IPS-NIHi7 (cell line): ENCODE measurements at regions not wholly inside any gene's neighbourhood (a gene's known extent, or its start where the extent isn't known, plus 50 kb on each side); places are given as distances from the start of the nearest gene placed in this dataset.
"Not testable (repeated sequence)": the region's sequence is repeated elsewhere in the genome, so short reads cannot be mapped to it uniquely, and the experiment has no call there.

Source experiments
- DNase-seq: peaks from one replicate; pipeline ENCODE4 v3.0.0; 2012; ENCODE audit warnings: mixed read lengths; ENCODE audit errors: extremely low spot score

- no peak for DNase-seq
These were observed 62.0 kb downstream of the CAVIN4 start for GRCh38 chr9:100639854-100640253.

GRCh38 chr9:100640447-100641050 is 62.7 kb downstream of the CAVIN4 start:
- no peak for DNase-seq

- DNase-seq: no peak
These were observed 63.3 kb downstream of the CAVIN4 start for GRCh38 chr9:100641166-100641565.

DNA sequence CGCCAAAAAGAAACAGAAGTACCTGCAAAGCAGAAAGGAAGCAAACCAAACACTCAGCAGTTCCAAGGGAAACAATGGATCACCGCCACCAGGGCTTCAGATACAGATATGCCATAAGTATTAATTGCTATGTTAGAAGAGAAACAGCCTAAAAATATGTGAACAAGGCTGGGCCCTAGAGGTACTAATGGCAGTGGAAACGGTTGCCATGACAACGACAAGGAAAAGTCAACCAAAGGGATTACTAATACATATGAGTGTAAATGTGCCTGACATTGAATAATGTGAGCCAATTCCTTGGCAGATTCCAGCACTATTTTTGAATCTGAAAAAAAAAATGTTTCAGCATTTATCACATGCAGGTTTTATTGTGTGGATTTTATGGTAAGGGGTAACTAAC is 75.0 kb downstream of the CAVIN4 start:
- no peak for DNase-seq

GRCh38 chr9:100653643-100654334 is 75.9 kb downstream of the CAVIN4 start:
- DNase-seq: no peak

DNA sequence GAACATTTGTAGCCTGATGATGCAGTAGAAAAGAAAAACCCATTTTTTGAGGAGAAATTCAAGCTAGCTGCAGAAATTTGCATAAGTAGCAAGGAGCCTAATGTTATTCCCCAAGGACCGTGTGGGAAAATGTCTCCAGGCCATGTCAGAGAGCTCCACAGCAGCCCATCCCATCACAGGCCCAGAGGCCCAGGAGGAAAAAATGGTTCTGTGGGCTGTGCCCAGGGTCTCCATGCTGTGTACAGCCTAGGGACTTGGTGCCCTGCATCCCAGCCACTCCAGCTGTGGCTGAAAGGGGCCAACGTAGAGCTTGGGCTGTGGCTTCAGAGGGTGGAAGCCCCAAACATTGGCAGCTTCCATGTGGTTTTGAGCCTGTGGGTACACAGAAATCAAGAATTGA is 79.0 kb downstream of the CAVIN4 start:
- DNase-seq: not testable (repeated sequence)

- DNase-seq: no peak
These were observed 83.8 kb downstream of the CAVIN4 start for GRCh38 chr9:100661668-100662067.

DNA sequence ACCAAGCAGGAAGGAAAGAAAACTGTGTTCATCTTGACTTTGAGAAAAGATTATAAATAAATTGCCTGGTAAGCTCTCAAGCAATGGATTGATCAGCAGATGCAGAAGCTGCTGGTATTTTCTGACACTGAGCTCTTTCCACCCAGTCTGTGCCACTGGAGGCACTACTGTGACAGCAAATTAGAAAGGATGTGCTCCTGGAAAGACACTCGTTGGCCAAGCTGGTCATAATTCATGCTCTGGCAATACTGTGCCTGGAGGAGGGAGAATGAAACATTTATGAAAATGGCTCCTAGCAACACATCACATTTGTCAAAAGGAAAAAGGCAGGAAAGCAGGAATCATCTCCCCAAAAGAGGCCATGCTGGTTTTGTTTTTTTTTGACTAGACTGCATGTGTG is 84.2 kb downstream of the CAVIN4 start:
- DNase-seq: no peak

DNA sequence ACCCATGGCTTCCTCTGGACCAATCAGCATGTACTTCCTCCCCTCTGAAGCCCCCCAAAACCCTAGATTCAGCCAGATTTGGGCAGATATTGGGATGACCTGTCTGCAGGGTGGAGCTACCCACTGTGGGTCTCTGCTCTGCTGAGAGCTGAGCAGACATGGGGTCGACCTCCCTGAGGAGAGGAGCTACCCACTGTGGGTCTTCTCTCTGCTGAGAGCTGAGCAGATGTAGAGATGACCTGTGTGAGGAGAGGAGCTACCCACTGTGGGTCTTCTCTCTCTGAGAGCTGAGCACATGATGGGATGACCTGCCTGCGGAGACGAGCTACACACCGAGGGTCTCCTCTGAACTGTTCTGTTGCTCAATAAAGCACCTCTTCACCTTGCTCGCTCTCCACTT is 89.6 kb downstream of the CAVIN4 start:
- DNase-seq: no peak

DNA sequence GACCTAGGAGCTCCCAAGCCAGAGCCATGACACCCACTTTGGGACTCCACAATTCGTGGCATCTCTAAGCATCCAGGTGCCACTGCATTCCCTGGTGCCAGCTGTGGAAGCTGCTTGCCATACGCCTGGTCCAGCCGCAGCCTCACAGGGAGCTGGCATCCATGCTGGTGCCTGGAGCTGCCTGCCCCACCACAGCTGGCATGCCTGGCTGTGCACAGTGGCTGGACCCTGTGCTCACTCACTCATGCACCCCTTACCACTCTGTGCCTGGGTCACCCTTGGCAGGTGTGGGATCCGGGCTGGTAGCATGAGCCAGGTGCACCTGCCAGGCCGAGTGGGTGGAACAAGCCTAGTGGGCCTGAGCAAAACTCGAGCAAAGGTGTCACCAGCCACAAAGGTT is 90.1 kb downstream of the CAVIN4 start:
- DNase-seq: no peak

- DNase-seq: no peak
These were observed 92.1 kb downstream of the CAVIN4 start for GRCh38 chr9:100669968-100670367.

- DNase-seq: no peak
These were observed 92.8 kb downstream of the CAVIN4 start for GRCh38 chr9:100670719-100671118.

GRCh38 chr9:100671898-100672297 is 94.0 kb downstream of the CAVIN4 start:
- no peak for DNase-seq

- DNase-seq: no peak
These were observed 95.4 kb downstream of the CAVIN4 start for GRCh38 chr9:100673249-100673648.

GRCh38 chr9:100674419-100675122 is 96.7 kb downstream of the CAVIN4 start:
- no peak for DNase-seq

DNA sequence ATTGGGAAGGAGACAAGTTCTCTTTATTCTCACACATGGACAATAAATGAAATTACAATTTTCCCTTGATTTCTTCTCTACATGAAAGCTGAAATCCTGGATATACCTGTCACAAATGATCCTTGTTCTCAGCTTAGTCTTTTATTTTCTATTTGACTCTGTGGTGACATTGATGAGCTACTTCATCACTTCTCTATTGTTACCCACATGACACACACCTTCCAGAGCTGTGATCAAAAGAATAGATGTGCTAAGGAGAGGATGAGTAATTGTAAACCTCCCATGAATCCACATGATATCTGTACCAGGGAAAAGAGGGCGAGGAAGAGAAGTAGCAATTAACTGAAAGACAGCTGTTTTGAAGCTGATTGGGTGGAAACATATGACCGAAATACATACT is 102.0 kb downstream of the CAVIN4 start:
- DNase-seq: no peak

DNA sequence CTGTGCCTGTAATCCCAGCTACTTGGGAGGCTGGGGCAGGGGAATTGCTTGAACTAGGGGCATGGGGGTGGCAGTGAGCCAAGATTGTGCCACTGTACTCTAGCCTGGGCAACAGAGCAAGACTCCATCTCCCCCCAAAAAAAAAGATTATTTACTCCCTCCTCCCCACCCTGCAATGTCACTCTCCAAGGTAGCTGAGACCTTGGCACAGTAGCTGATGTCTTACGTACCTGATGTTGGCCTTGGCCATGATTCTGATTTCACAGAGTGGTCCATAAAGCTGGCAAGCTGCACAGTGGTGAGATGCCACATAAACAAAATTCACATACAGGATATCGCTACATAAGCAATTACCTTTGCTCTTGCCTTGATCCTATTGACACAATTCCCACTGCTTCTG is 108.5 kb downstream of the CAVIN4 start:
- DNase-seq: no peak

DNA sequence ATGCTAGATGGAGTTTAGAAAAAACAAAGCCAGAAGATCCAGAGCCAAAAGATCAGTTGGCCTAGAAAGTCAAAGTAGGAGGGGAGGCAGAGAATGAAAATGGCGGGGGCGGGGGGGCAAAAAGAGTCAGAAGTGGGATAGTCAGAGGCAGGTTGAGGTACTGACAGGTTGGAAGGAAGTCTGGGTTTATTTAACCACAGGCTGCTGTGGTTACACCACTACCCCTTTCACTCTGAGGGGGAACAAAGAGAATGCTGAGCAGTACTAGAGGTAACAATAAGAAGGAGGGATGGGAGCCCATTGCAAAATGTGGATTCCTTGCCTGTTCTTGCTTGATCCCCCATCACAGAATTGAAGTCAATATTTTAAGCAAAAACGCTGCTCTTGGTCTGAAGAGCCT is 111.8 kb downstream of the CAVIN4 start:
- no peak for DNase-seq

DNA sequence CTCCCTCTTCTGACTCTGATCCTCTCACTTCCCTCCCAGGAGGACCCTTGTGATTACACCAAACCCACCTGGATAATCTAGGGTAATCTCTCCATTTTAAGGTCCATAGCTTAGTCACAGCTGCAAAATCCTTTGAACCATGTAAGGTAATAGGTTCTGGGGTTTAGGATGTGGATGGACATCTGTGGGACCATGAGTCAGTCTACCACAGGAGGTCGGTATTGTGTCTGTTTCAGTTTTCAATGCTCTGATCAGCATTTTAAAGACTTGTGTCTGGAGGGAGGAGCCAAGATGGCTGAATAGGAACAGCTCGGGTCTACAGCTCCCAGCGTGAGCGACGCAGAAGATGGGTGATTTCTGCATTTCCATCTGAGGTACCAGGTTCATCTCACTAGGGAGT is 112.6 kb downstream of the CAVIN4 start:
- DNase-seq: no peak

DNA sequence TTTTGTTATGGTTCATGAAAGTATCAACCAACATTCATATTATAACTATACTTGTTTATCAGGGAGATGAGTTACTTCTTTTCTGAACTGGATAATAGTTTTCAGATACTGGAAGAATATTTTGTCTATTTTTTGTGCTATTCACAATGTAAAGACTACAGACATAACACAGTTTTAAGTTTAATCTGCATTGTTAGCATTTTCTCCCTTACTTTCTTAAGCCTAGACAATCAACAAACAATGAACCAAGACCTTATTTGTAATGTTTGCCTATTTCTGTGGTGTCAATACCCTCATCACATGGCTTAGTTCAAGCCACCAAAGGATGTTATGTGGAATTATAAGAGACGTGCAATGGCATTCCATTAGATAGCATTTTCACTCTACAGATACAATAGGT is 119.5 kb downstream of the CAVIN4 start:
- DNase-seq: no peak

DNA sequence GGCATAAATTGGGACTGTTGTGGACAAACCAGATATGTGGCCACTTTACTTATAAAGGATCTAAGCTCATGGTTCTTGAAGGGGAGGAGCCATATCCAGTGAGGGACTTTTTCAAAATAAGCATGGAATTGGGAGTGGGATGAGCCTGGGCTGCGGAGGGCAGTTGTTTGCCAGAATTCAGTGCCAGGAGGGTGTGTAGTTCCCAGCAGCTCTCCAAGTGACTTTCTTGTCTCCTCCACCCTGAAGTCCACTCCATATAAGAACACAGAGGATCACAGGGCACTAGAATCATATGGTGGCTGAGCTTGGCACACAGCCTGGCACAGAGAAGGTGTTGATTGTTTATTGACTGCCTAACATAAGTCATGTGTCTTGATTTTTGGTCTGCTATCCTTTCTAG is 121.1 kb downstream of the CAVIN4 start:
- no peak for DNase-seq

DNA sequence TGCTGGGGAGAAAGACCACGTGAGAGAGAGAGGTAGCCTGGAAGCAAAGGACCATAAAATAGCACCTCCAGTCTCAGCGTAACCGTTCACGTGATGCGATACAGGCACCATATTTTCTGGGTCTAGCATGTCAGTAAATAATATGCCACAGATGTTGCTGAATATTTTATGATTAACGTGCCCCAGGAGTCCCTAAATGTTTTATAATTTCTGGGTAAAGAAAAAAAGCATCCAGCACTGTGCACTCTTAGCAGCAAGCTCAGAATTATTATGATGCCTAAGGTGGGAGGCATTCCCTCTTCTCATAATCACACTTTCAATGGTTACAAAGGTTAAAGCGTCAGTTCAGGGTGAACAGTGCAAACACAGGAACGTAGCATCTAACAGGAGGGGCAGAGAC is 121.8 kb downstream of the CAVIN4 start:
- DNase-seq: no peak

DNA sequence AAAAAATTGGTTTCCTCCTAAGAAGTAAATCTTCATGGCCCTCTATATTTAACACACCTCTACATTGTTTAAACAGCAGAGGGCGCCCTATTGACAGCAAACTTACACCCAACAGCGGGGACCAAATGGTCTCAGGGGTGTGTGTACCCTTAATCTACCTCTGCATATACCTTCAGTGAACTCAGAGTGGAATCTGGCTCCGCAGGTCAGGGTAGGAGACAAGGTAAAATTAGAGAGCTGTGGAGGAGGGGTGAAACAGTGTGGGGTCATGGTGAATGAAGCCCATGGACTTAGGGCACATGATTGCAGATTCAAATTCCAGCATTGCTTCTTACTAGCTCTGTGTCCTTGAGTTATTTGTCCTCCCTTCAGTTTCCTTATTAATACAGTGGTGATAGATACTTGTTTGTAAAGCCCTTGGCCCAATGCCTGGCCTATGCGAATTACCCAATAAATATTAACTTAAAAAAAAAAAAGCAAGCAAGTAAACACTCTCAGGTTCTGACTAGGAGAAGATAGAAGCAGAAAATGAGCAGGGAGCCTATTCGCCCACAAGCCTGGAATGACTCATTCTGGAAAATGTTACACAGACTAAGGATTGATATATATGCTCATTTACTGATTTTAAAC is 122.9 kb downstream of the CAVIN4 start:
- DNase-seq: peak; percentile 61
